ENCODE measurements at regions not wholly inside any gene's neighbourhood (a gene's known extent, or its start where the extent isn't known, plus 50 kb on each side); places are given as distances from the start of the nearest gene placed in this dataset.

- intact Hi-C loops (cut with micrococcal nuclease): loop anchor here (10.0 kb wide), 1 partner anchor 435 kb away; no protein-coding TSS in a partner anchor
- Histone ChIP-seq H4K91ac (ENCODE audit: insufficient read depth, low read depth, low read length) (no peak overlapping the region), H4K8ac (ENCODE audit: low read depth in 2 of 2, low read length in 2 of 2) (no peak overlapping the region), H2AK5ac (ENCODE audit: low read depth, low read length) (no peak overlapping the region), H3K79me1 (ENCODE audit: low read depth in 1 of 2, low read length in 2 of 2) (no peaks in the 10 kb centered on the region), H3K23ac (ENCODE audit: low read depth, low read length) (no peak overlapping the region), H3K9me3 (ENCODE audit: control insufficient read depth, insufficient read depth, low read length) (no peaks in the 10 kb centered on the region), H3K27me3 (ENCODE audit: control insufficient read depth, insufficient read depth, low read length) (peaks cover 4% of the 10 kb centered on the region; the same call in 1 of the 2 replicates), H3K4me1 (ENCODE audit: control insufficient read depth, insufficient read depth, low read length) (no peaks in the 10 kb centered on the region), H3K4me2 (ENCODE audit: low read depth, low read length) (no peak overlapping the region), H3K27ac (ENCODE audit: insufficient read depth, low read length) (no peak overlapping the region), H4K5ac (ENCODE audit: low read depth, low read length) (no peak overlapping the region), H3K56ac (ENCODE audit: extremely low read depth, insufficient read depth, low read length) (no peak overlapping the region), H3K9ac (ENCODE audit: low read depth, low read length) (no peak overlapping the region), H2AFZ (replicated peaks; ENCODE audit: low read length, poor library complexity) (no peak overlapping the region), H2BK5ac (ENCODE audit: low read depth, low read length, poor library complexity, severe bottlenecking) (no peak overlapping the region), H2BK120ac (ENCODE audit: low read depth, low read length) (no peak overlapping the region), H3K18ac (ENCODE audit: low read depth, low read length) (no peak overlapping the region), H4K20me1 (ENCODE audit: insufficient read depth, low read length) (no peaks in the 10 kb centered on the region), H3K14ac (replicated peaks; ENCODE audit: low read depth, low read length) (no peak overlapping the region), H2BK15ac (ENCODE audit: low read depth, low read length) (no peak overlapping the region), H3K36me3 (ENCODE audit: control insufficient read depth, insufficient read depth, low read length) (no peaks in the 10 kb centered on the region), H2AK9ac (replicated peaks; ENCODE audit: low read depth, low read length, poor library complexity) (no peak overlapping the region), H3K4me3 (ENCODE audit: insufficient read depth, low read depth, low read length) (no peak overlapping the region), H2BK20ac (ENCODE audit: low read depth, low read length) (no peak overlapping the region), H3K4ac (ENCODE audit: low read depth, low read length) (no peak overlapping the region), H3K9me1 (ENCODE audit: insufficient read depth, low read length) (no peaks in the 10 kb centered on the region)
- TF ChIP-seq BHLHE40 (IDR thresholded peaks at IDR 0.05; ENCODE audit: low read depth, low read length) (no peak), RAD21 (IDR thresholded peaks at IDR 0.05; ENCODE audit: low read length) (no peak), CTCF (conservative IDR thresholded peaks at IDR 0.05; ENCODE audit: low read depth, low read length) (no peak), USF2 (IDR thresholded peaks at IDR 0.05; ENCODE audit: low read depth, low read length) (no peak), CHD1 (IDR thresholded peaks at IDR 0.05; ENCODE audit: low read depth, low read length) (no peak), POLR2A (IDR thresholded peaks at IDR 0.05; ENCODE audit: low read depth, low read length) (no peak), NFE2L2 (IDR thresholded peaks at IDR 0.05; ENCODE audit: low read depth, low read length) (no peak), RFX5 (IDR thresholded peaks at IDR 0.05; ENCODE audit: low read depth, low read length) (no peak), SMC3 (IDR thresholded peaks at IDR 0.05; ENCODE audit: low read depth, low read length) (no peak), ELK1 (IDR thresholded peaks at IDR 0.05; ENCODE audit: borderline replicate concordance, low read depth, low read length) (no peak), FOS (IDR thresholded peaks at IDR 0.05; ENCODE audit: low read depth, low read length) (no peak), MXI1 (IDR thresholded peaks at IDR 0.05; ENCODE audit: borderline replicate concordance, low read depth, low read length) (no peak)
- dilution Hi-C loops (cut with HindIII; ENCODE audit: low sequenced_read_pairs, unreplicated experiment): no loop called here
- no peak for DNase-seq
- in situ Hi-C loops (cut with MboI; ENCODE audit: low sequenced_read_pairs): loop anchor here (25.0 kb wide), 1 partner anchor 298 kb away; no protein-coding TSS in a partner anchor
- ATAC-seq (ENCODE audit: low read depth): no peak
- POLR2A ChIA-PET (ENCODE audit: unreplicated experiment): interaction anchor here (0.5 kb wide), 1 partner anchor 132 kb away, joined by 3 read pairs; no protein-coding TSS in a partner anchor
- BruUV-seq (replicated peaks): no TSS peak
- no CpG with 5 or more reads among the region's 5 CpGs for WGBS, 2 experiments (ENCODE audit: extremely low coverage in 2 of 2, insufficient read length in 1 of 2)
- CTCF ChIA-PET: interaction anchor here (2.3 kb wide), 1 partner anchor 10 kb away, joined by 6 read pairs; no protein-coding TSS in a partner anchor
These were observed 281.4 kb downstream of the KCNS3 start for GRCh38 chr2:18159896-18160295.

Data from IMR-90 (cell line).